Brain microvascular endothelial cell (primary cell): ENCODE measurements at regions not wholly inside any gene's neighbourhood (a gene's known extent, or its start where the extent isn't known, plus 50 kb on each side); places are given as distances from the start of the nearest gene placed in this dataset.

Experiments used
- DNase-seq: peaks from one replicate; pipeline ENCODE4 v3.0.0-alpha.2; 2020
- H3K27ac ChIP-seq: fragments of 250-450 bp; sonication (Bioruptor Pico); 2 replicates; pipeline ENCODE4 v1.5.1; 2020; ENCODE audit warnings: mild to moderate bottlenecking, moderate library complexity
- H3K27me3 ChIP-seq: fragments of 250-450 bp; sonication (Bioruptor Pico); replicated peaks from 2 replicates; pipeline ENCODE4 v1.5.1; 2020; ENCODE audit warnings: mild to moderate bottlenecking
- H3K36me3 ChIP-seq: fragments of 250-450 bp; sonication (Bioruptor Pico); replicated peaks from 2 replicates; pipeline ENCODE4 v1.5.1; 2020; ENCODE audit warnings: mild to moderate bottlenecking
- H3K4me3 ChIP-seq: 2 replicates; pipeline ENCODE4 v1.5.1; 2011; ENCODE audit warnings: low read depth, mild to moderate bottlenecking, control low read depth, low read length, moderate library complexity
- in situ Hi-C: cut with HindIII; loops from 2 replicates; pipeline ENCODE4 v1.10.0; 2017; ENCODE audit warnings: low sequenced_read_pairs, low pct_ligation_motif_present
- TF ChIP-seq, protein P1 (sequence below): IDR thresholded peaks from 2 replicates; pipeline ENCODE4 v1.5.1; 2011; ENCODE audit warnings: low read depth, mild to moderate bottlenecking, moderate library complexity, low read length, control low read depth, inconsistent platforms; ENCODE audit errors: missing control alignments

DNA sequence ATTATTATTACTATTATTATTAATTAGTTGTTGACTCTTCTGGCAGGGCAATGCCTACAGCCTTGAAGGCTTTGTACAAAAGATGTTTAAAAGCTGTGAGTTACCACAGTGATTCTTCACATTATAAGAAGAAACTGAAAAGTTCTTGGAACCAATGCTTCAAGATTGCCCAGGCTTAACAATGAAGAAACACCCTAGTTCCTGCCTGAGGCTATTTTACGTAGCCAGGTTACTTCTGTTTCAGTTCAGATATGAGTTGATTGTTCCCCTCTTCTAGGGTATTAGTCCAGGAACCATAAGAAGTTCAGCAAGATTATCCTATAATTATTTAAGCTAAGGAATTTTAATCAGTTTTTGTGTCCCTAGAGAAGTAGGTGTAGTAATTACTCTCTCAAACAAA lies 154.6 kb upstream of the CDH12 start:
- TF ChIP-seq, protein P1, sequence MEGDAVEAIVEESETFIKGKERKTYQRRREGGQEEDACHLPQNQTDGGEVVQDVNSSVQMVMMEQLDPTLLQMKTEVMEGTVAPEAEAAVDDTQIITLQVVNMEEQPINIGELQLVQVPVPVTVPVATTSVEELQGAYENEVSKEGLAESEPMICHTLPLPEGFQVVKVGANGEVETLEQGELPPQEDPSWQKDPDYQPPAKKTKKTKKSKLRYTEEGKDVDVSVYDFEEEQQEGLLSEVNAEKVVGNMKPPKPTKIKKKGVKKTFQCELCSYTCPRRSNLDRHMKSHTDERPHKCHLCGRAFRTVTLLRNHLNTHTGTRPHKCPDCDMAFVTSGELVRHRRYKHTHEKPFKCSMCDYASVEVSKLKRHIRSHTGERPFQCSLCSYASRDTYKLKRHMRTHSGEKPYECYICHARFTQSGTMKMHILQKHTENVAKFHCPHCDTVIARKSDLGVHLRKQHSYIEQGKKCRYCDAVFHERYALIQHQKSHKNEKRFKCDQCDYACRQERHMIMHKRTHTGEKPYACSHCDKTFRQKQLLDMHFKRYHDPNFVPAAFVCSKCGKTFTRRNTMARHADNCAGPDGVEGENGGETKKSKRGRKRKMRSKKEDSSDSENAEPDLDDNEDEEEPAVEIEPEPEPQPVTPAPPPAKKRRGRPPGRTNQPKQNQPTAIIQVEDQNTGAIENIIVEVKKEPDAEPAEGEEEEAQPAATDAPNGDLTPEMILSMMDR = no peak
- Histone ChIP-seq H3K36me3 (no peaks in the 10 kb centered on the region), H3K27me3 (no peaks in the 10 kb centered on the region), H3K27ac (no peak overlapping the region), H3K4me3 (no peak overlapping the region)
- in situ Hi-C loops = no loop called here
- DNase-seq = no peak

DNA sequence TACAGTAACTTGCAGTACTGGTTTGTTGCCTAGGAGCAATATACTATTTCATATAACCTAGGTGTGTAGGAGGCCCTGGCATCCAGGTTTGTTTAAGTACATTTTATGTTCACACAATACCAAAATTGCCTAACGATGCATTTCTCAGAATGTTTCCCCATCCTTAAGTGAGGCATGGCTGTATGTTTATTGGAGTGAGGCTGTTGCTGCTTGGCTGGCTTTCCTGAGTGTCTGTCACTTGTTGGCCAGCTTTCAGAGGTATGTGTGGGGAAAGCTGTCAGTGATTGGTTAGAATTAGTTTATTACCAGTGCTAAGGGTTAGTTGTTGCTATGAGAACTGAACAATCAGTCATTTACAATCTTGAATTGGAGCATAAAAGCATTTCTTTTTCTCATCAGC lies 154.1 kb upstream of the CDH12 start:
- Histone ChIP-seq H3K27me3 (no peaks in the 10 kb centered on the region), H3K36me3 (no peaks in the 10 kb centered on the region), H3K4me3 (no peak overlapping the region), H3K27ac (no peak overlapping the region)
- no peak for DNase-seq
- in situ Hi-C loops = no loop called here
- TF ChIP-seq, protein P1 = no peak

DNA sequence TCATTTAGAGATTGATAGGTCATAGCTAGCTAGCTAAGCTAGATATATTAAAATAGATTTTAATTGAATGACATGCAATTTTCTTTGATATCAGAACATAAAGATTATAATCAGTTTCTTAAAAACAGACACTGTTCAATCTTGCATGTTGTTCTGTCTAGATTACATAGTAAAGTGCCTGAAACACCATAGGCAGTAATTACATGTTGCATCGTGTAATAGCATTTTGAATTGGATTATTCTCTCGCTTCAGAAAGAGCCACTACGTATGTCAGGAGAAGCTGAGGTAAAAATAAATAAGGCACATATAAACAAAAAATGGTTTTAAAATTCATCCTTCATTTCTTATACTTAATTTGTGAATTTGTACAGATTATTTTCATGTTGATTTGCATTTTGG lies 148.0 kb upstream of the CDH12 start:
- H3K27me3 ChIP-seq = no peaks in the 10 kb centered on the region
- DNase-seq = no peak
- no peak overlapping the region for H3K27ac ChIP-seq
- no peak overlapping the region for H3K4me3 ChIP-seq
- in situ Hi-C loops = no loop called here
- TF ChIP-seq, protein P1 = no peak
- H3K36me3 ChIP-seq = no peaks in the 10 kb centered on the region

DNA sequence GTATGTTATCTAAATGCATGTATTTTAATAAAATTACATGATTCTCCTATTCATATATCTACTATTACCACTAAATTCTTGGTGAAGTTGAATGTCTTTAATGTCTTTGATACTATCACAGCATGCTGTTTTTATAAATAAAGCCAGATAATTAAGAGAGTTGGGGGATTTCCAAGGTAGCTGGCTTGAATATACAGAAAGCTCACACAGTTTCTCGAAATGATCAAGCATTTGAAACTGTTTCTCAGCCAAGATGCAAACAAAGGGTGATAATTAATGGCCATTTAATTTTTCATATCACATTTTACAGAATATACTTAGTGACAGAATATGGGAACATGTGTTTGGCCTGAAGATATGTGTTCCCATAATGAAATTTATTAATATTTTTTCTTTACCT lies 145.6 kb upstream of the CDH12 start:
- Histone ChIP-seq H3K4me3 (no peak overlapping the region), H3K27me3 (no peaks in the 10 kb centered on the region), H3K36me3 (no peaks in the 10 kb centered on the region), H3K27ac (no peak overlapping the region)
- in situ Hi-C loops = no loop called here
- TF ChIP-seq, protein P1 = no peak
- no peak for DNase-seq

- H3K4me3 ChIP-seq = no peak overlapping the region
- H3K36me3 ChIP-seq = no peaks in the 10 kb centered on the region
- in situ Hi-C loops = no loop called here
- no peaks in the 10 kb centered on the region for H3K27me3 ChIP-seq
- TF ChIP-seq, protein P1 = no peak
- DNase-seq = no peak
- H3K27ac ChIP-seq = no peak overlapping the region
Measured at GRCh38 chr5:22998362-22998761, 145.2 kb upstream of the CDH12 start.

DNA sequence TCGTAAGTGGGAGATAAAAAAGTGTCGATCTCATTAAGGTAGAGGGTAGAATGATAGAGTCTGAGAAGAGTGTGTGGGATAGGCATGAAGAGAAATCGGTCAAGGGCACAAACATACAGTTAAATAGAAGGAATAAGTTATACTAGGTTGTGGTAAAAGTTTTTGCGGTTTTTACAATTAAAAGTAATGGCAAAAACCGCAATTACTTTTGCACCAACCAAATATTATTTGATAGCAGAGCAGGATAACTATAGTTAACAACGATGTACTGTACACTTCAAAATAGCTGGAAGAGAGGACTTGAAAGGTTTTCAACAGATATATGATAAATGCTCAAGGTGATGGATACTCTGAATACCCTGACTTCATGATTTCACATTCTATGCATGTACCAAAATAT lies 135.8 kb upstream of the CDH12 start:
- TF ChIP-seq, protein P1 = no peak
- no peak overlapping the region for H3K27ac ChIP-seq
- no peaks in the 10 kb centered on the region for H3K36me3 ChIP-seq
- H3K27me3 ChIP-seq = no peaks in the 10 kb centered on the region
- H3K4me3 ChIP-seq = no peak overlapping the region
- DNase-seq = no peak
- in situ Hi-C loops = no loop called here
